ENCODE measurements at regions not wholly inside any gene's neighbourhood (a gene's known extent, or its start where the extent isn't known, plus 50 kb on each side); places are given as distances from the start of the nearest gene placed in this dataset.

DNA sequence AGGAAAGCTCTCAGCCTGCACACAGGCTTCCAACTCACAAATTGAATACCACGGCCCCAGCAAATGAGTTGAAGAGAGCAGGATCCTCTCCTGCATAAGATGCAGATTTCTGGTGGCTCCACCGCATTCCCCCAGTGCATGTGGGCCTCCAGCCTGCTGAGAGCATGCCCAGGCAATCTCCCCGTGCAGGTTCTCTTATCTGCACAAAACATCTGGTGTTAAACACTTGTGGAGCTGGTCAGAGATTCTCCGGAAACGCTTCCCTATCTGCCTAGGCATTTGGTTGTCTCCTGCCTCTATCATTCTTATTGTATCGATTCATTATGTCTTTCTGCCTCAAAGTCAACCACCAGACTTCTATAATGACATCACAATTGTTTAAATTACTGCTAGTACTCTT is 1349.0 kb upstream of the B3GALT2 start:
- intact Hi-C loops (cut with micrococcal nuclease): no loop called here
- H3K27me3 ChIP-seq (ENCODE audit: insufficient read depth, low read length): no peaks in the 10 kb centered on the region
- no peak overlapping the region for H3K27ac ChIP-seq (ENCODE audit: low read depth, low read length)
- H4K20me1 ChIP-seq (ENCODE audit: insufficient read depth): no peaks in the 10 kb centered on the region
- no peak for DNase-seq (ENCODE audit: low read depth, low spot score)
- H3K9me2 ChIP-seq (ENCODE audit: insufficient read depth): no peaks in the 10 kb centered on the region
- TF ChIP-seq ZFX (IDR thresholded peaks at IDR 0.05) (no peak), SP1 (IDR thresholded peaks at IDR 0.05; ENCODE audit: low read depth) (no peak), TCF7L2 (IDR thresholded peaks at IDR 0.05; ENCODE audit: borderline replicate concordance, extremely low read depth, insufficient read depth, insufficient read length) (no peak), YY1 (IDR thresholded peaks at IDR 0.05; ENCODE audit: extremely low read depth, insufficient replicate concordance, low read depth, low read length) (no peak), SIN3A (IDR thresholded peaks at IDR 0.05; ENCODE audit: low read depth) (no peak), JUND (IDR thresholded peaks at IDR 0.05) (no peak), POLR2A (IDR thresholded peaks at IDR 0.05; ENCODE audit: borderline replicate concordance, extremely low read depth, insufficient read depth, insufficient read length) (no peak), ZNF274 (IDR thresholded peaks at IDR 0.05; ENCODE audit: low read depth, low read length) (no peak), ELF1 (IDR thresholded peaks at IDR 0.05; ENCODE audit: borderline replicate concordance, low read depth) (no peak), FOSL1 (IDR thresholded peaks at IDR 0.05; ENCODE audit: low read depth) (no peak), SRF (IDR thresholded peaks at IDR 0.05; ENCODE audit: low read depth) (no peak), EGR1 (IDR thresholded peaks at IDR 0.05; ENCODE audit: low read depth) (no peak), EZH2phosphoT487 (IDR thresholded peaks at IDR 0.05; ENCODE audit: borderline replicate concordance) (no peak), CBX3 (IDR thresholded peaks at IDR 0.05; ENCODE audit: low read depth) (no peak), EZH2 (IDR thresholded peaks at IDR 0.05) (no peak)
- TF ChIP-seq, protein P1, sequence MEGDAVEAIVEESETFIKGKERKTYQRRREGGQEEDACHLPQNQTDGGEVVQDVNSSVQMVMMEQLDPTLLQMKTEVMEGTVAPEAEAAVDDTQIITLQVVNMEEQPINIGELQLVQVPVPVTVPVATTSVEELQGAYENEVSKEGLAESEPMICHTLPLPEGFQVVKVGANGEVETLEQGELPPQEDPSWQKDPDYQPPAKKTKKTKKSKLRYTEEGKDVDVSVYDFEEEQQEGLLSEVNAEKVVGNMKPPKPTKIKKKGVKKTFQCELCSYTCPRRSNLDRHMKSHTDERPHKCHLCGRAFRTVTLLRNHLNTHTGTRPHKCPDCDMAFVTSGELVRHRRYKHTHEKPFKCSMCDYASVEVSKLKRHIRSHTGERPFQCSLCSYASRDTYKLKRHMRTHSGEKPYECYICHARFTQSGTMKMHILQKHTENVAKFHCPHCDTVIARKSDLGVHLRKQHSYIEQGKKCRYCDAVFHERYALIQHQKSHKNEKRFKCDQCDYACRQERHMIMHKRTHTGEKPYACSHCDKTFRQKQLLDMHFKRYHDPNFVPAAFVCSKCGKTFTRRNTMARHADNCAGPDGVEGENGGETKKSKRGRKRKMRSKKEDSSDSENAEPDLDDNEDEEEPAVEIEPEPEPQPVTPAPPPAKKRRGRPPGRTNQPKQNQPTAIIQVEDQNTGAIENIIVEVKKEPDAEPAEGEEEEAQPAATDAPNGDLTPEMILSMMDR (IDR thresholded peaks at IDR 0.05 in 2 of 3, conservative IDR thresholded peaks at IDR 0.05 in 1 of 3; ENCODE audit: borderline replicate concordance in 1 of 3, insufficient read depth in 1 of 3, low read depth in 2 of 3, low read length in 2 of 3): no peak
- TF ChIP-seq, protein P2, sequence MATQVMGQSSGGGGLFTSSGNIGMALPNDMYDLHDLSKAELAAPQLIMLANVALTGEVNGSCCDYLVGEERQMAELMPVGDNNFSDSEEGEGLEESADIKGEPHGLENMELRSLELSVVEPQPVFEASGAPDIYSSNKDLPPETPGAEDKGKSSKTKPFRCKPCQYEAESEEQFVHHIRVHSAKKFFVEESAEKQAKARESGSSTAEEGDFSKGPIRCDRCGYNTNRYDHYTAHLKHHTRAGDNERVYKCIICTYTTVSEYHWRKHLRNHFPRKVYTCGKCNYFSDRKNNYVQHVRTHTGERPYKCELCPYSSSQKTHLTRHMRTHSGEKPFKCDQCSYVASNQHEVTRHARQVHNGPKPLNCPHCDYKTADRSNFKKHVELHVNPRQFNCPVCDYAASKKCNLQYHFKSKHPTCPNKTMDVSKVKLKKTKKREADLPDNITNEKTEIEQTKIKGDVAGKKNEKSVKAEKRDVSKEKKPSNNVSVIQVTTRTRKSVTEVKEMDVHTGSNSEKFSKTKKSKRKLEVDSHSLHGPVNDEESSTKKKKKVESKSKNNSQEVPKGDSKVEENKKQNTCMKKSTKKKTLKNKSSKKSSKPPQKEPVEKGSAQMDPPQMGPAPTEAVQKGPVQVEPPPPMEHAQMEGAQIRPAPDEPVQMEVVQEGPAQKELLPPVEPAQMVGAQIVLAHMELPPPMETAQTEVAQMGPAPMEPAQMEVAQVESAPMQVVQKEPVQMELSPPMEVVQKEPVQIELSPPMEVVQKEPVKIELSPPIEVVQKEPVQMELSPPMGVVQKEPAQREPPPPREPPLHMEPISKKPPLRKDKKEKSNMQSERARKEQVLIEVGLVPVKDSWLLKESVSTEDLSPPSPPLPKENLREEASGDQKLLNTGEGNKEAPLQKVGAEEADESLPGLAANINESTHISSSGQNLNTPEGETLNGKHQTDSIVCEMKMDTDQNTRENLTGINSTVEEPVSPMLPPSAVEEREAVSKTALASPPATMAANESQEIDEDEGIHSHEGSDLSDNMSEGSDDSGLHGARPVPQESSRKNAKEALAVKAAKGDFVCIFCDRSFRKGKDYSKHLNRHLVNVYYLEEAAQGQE (IDR thresholded peaks at IDR 0.05; ENCODE audit: low read depth): no peak
- TF ChIP-seq, protein P3, sequence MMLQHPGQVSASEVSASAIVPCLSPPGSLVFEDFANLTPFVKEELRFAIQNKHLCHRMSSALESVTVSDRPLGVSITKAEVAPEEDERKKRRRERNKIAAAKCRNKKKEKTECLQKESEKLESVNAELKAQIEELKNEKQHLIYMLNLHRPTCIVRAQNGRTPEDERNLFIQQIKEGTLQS (IDR thresholded peaks at IDR 0.05): no peak
- TF ChIP-seq, protein P4, sequence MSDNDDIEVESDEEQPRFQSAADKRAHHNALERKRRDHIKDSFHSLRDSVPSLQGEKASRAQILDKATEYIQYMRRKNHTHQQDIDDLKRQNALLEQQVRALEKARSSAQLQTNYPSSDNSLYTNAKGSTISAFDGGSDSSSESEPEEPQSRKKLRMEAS (IDR thresholded peaks at IDR 0.05): no peak
- TF ChIP-seq, protein P5, sequence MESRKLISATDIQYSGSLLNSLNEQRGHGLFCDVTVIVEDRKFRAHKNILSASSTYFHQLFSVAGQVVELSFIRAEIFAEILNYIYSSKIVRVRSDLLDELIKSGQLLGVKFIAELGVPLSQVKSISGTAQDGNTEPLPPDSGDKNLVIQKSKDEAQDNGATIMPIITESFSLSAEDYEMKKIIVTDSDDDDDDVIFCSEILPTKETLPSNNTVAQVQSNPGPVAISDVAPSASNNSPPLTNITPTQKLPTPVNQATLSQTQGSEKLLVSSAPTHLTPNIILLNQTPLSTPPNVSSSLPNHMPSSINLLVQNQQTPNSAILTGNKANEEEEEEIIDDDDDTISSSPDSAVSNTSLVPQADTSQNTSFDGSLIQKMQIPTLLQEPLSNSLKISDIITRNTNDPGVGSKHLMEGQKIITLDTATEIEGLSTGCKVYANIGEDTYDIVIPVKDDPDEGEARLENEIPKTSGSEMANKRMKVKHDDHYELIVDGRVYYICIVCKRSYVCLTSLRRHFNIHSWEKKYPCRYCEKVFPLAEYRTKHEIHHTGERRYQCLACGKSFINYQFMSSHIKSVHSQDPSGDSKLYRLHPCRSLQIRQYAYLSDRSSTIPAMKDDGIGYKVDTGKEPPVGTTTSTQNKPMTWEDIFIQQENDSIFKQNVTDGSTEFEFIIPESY (IDR thresholded peaks at IDR 0.05; ENCODE audit: extremely low read depth, insufficient replicate concordance, low read length): no peak
- no peaks in the 10 kb centered on the region for H3K9me3 ChIP-seq (ENCODE audit: control insufficient read depth in 1 of 2, insufficient read depth in 1 of 2, low read depth in 1 of 2, low read length in 2 of 2)
- ChIA-PET POLR2A (no interaction called here), CTCF (no interaction called here), RAD21 (ENCODE audit: low non-redundant PET in 1 of 2, low total read pairs in 2 of 2, uncharacterized antibody in 2 of 2, unreplicated experiment in 2 of 2) (no interaction called here)
- H3K9ac ChIP-seq (ENCODE audit: low read length): no peak overlapping the region
- no peaks in the 10 kb centered on the region for H3K79me2 ChIP-seq (ENCODE audit: insufficient read depth, low read length)
- ATAC-seq: no peak
- no peaks in the 10 kb centered on the region for H3K36me3 ChIP-seq (ENCODE audit: control insufficient read depth in 1 of 2, insufficient read depth in 2 of 2, low read length in 2 of 2)
- no TSS peak for BruUV-seq (replicated peaks)
- H3K4me1 ChIP-seq (ENCODE audit: control insufficient read depth in 1 of 2, insufficient read depth in 2 of 2, low read length in 2 of 2): peaks cover 0 to 3% of the 10 kb centered on the region in 2 experiments; a peak in 1 of 4 replicates
- H3K4me3 ChIP-seq (replicated peaks in 1 of 2; ENCODE audit: low read depth in 1 of 2, low read length in 2 of 2): no peak overlapping the region
- no peak overlapping the region for H2AFZ ChIP-seq (ENCODE audit: low read depth, low read length, poor library complexity, severe bottlenecking)
- no peak overlapping the region for H3K4me2 ChIP-seq (ENCODE audit: low read length)

Measured in HCT116 (cell line).